Mesenchymal stem cell (in vitro differentiated cells and primary cell): ENCODE measurements at regions not wholly inside any gene's neighbourhood (a gene's known extent, or its start where the extent isn't known, plus 50 kb on each side); places are given as distances from the start of the nearest gene placed in this dataset.

ENCODE experiments used
- DNase-seq: peaks from one replicate; pipeline ENCODE4 v3.0.0-alpha.2; 2013
- H2AFZ ChIP-seq: one replicate; pipeline ENCODE4 v1.6.1; 2013; ENCODE audit warnings: low read depth, mild to moderate bottlenecking, control low read depth, inconsistent platforms, low read length, moderate library complexity
- H2AK5ac ChIP-seq: 2 replicates; pipeline ENCODE4 v1.6.1; 2013; ENCODE audit warnings: low read length, moderate library complexity, mild to moderate bottlenecking, inconsistent platforms; ENCODE audit not compliant: severe bottlenecking
- H2BK120ac ChIP-seq: one replicate; pipeline ENCODE4 v1.6.1; 2013; ENCODE audit warnings: low read depth, mild to moderate bottlenecking, inconsistent platforms, low read length, moderate library complexity
- H2BK12ac ChIP-seq, 2 experiments: one replicate each; pipeline ENCODE4 v1.6.1; 2013; ENCODE audit warnings: inconsistent platforms in 2 of 2, low read length in 2 of 2, mild to moderate bottlenecking in 2 of 2, moderate library complexity in 2 of 2, control low read depth in 1 of 2
- H2BK15ac ChIP-seq: one replicate; pipeline ENCODE4 v1.6.1; 2013; ENCODE audit warnings: mild to moderate bottlenecking, low read depth, inconsistent platforms; ENCODE audit not compliant: poor library complexity, severe bottlenecking
- H2BK5ac ChIP-seq: 2 replicates; pipeline ENCODE4 v1.6.1; 2013; ENCODE audit warnings: low read depth, mild to moderate bottlenecking, low read length, control low read depth, inconsistent platforms; ENCODE audit not compliant: poor library complexity, severe bottlenecking
- H3K14ac ChIP-seq, 2 experiments: one replicate each; pipeline ENCODE4 v1.6.1; 2013; ENCODE audit warnings: inconsistent platforms in 2 of 2, low read length in 2 of 2, control low read depth in 1 of 2, mild to moderate bottlenecking in 1 of 2, moderate library complexity in 1 of 2
- H3K18ac ChIP-seq, 2 experiments: one replicate each; pipeline ENCODE4 v1.6.1; 2013; ENCODE audit warnings: inconsistent platforms in 2 of 2, low read length in 2 of 2, control low read depth in 1 of 2, low read depth in 1 of 2, mild to moderate bottlenecking in 1 of 2
- H3K23ac ChIP-seq, 2 experiments: one replicate each; pipeline ENCODE4 v1.6.1; 2013; ENCODE audit warnings: inconsistent platforms in 2 of 2, low read length in 2 of 2, mild to moderate bottlenecking in 2 of 2, moderate library complexity in 2 of 2, control low read depth in 1 of 2
- H3K27ac ChIP-seq: 2 replicates; pipeline ENCODE4 v1.5.1; 2013; ENCODE audit warnings: mild to moderate bottlenecking, moderate library complexity, low read length, control low read depth, inconsistent platforms; ENCODE audit not compliant: poor library complexity, severe bottlenecking
- H3K27me3 ChIP-seq, 2 experiments: 2 replicates each; pipeline versions ENCODE4 v1.6.1 to v1.7.0; 2013; ENCODE audit warnings: low read length in 2 of 2, mild to moderate bottlenecking in 2 of 2, moderate library complexity in 2 of 2, control low read depth in 1 of 2, inconsistent platforms in 1 of 2; ENCODE audit not compliant: control insufficient read depth in 1 of 2, insufficient read depth in 1 of 2
- H3K36me3 ChIP-seq, 2 experiments: 2 replicates each; pipeline versions ENCODE4 v1.6.1 to v1.7.0; 2013; ENCODE audit warnings: low read length in 2 of 2, control low read depth in 1 of 2, inconsistent platforms in 1 of 2, low read depth in 1 of 2, mild to moderate bottlenecking in 1 of 2; ENCODE audit not compliant: insufficient read depth in 2 of 2, control insufficient read depth in 1 of 2
- H3K4ac ChIP-seq, 2 experiments: one replicate each; pipeline ENCODE4 v1.6.1; 2013; ENCODE audit warnings: inconsistent platforms in 2 of 2, low read length in 2 of 2, mild to moderate bottlenecking in 2 of 2, moderate library complexity in 2 of 2, control low read depth in 1 of 2, low read depth in 1 of 2
- H3K4me1 ChIP-seq: 2 replicates; pipeline ENCODE4 v1.6.1; 2013; ENCODE audit warnings: low read depth, low read length, control low read depth; ENCODE audit not compliant: control insufficient read depth, insufficient read depth
- H3K4me2 ChIP-seq: 2 replicates; pipeline ENCODE4 v1.6.1; 2013; ENCODE audit warnings: low read length, mild to moderate bottlenecking, inconsistent platforms; ENCODE audit not compliant: poor library complexity, severe bottlenecking
- H3K4me3 ChIP-seq, 2 experiments: 2 replicates each; pipeline versions ENCODE4 v1.5.1 to v1.7.0; 2013; ENCODE audit warnings: low read length in 2 of 2, mild to moderate bottlenecking in 2 of 2, control low read depth in 1 of 2, low read depth in 1 of 2; ENCODE audit not compliant: insufficient read depth in 1 of 2
- H3K79me1 ChIP-seq: replicated peaks from 2 replicates; pipeline ENCODE4 v1.6.1; 2013; ENCODE audit warnings: mild to moderate bottlenecking, control low read depth, low read length, inconsistent platforms; ENCODE audit not compliant: poor library complexity, severe bottlenecking
- H3K9ac ChIP-seq: 2 replicates; pipeline ENCODE4 v1.7.0; 2013; ENCODE audit warnings: mild to moderate bottlenecking, low read length, moderate library complexity
- H3K9me3 ChIP-seq: 2 replicates; pipeline ENCODE4 v1.7.0; 2013; ENCODE audit warnings: mild to moderate bottlenecking, low read length; ENCODE audit not compliant: control insufficient read depth
- H4K8ac ChIP-seq: one replicate; pipeline ENCODE4 v1.6.1; 2013; ENCODE audit warnings: inconsistent platforms, mild to moderate bottlenecking, low read length, moderate library complexity
- H4K91ac ChIP-seq: one replicate; pipeline ENCODE4 v1.6.1; 2013; ENCODE audit warnings: mild to moderate bottlenecking, low read length, inconsistent platforms
- WGBS: methylation state at CpG from one replicate; pipeline ENCODE4 v1.1.7; 2013; ENCODE audit warnings: mixed read lengths; 5-methylcytosine and 5-hydroxymethylcytosine counted together

DNA sequence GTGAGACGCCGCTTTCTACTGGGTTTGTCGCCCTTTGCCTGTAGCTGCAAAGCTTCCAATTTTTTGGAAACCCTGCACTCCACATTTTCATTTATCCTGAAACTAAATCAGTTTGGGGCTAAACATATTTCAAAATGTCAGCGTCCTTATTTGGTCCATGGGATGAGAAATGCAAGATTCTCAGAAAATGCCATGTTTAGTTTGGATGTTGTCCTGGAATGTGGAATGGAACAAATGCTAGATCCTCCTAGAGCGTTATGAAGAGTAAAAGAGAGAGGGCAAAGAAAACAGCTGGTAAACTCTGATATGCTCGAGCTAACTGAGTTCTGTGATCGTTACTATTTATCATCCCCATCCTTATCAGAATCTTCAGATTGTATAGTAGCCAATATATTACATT, 236.9 kb downstream of the KLF6 start:
- 97% methylated on average over 5 of the region's 7 CpGs for WGBS

DNA sequence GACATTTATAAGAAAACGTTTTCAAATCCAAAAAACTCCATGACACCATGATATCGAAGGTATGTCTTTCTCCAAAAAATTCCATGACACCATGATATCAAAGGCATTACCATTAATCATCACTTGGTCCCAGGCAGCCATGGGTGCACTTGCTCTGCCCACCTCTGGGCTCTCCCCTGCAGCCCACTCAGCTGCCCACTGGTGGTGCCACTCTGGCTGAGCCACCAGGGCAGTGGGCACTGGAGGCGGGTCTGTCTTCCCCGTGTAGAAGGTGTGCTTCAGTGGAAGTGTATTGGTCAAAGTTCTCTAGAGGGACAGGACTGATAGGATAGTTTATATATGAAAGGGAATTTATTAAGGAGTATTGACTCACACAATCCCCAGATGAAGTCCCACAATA, 240.4 kb downstream of the KLF6 start:
- Histone ChIP-seq H3K4me3 (no peak overlapping the region), H2BK15ac (no peak overlapping the region), H3K14ac (no peak overlapping the region), H4K91ac (no peak overlapping the region), H4K8ac (no peak overlapping the region), H3K27ac (no peak overlapping the region), H3K4me1 (peaks cover 10% of the 10 kb centered on the region), H3K79me1 (peaks cover 2% of the 10 kb centered on the region), H2BK12ac (no peak overlapping the region), H3K9ac (no peak overlapping the region), H2AK5ac (no peak overlapping the region), H2AFZ (no peak overlapping the region), H3K23ac (no peak overlapping the region), H3K18ac (no peak overlapping the region), H2BK5ac (no peak overlapping the region), H2BK120ac (no peak overlapping the region), H3K27me3 (no peaks in the 10 kb centered on the region), H3K9me3 (peaks cover 4% of the 10 kb centered on the region), H3K4ac (no peak overlapping the region), H3K4me2 (no peak overlapping the region), H3K36me3 (no peaks in the 10 kb centered on the region)
- no peak for DNase-seq
- WGBS: 92% methylated on average over 4 of the region's 4 CpGs

More for the DNA sequence above, 236.9 kb downstream of the KLF6 start:
- peak overlapping the region in 1 of 2 experiments; percentile 1 for H2BK12ac ChIP-seq
- no peaks in the 10 kb centered on the region for H3K79me1 ChIP-seq
- H3K9ac ChIP-seq: no peak overlapping the region
- no peak overlapping the region for H3K23ac ChIP-seq
- no peaks in the 10 kb centered on the region for H3K36me3 ChIP-seq
- H3K9me3 ChIP-seq: peaks cover 4% of the 10 kb centered on the region
- no peak overlapping the region for H3K4me3 ChIP-seq
- no peaks in the 10 kb centered on the region for H3K27me3 ChIP-seq
- H3K4me1 ChIP-seq: peaks cover 2% of the 10 kb centered on the region
- H4K91ac ChIP-seq: no peak overlapping the region
- no peak for DNase-seq
- no peak overlapping the region for H3K4ac ChIP-seq
- H2BK5ac ChIP-seq: no peak overlapping the region
- no peak overlapping the region for H4K8ac ChIP-seq
- H2BK15ac ChIP-seq: no peak overlapping the region
- no peak overlapping the region for H3K18ac ChIP-seq
- no peak overlapping the region for H2AFZ ChIP-seq
- no peak overlapping the region for H3K4me2 ChIP-seq
- no peak overlapping the region for H2BK120ac ChIP-seq
- H3K27ac ChIP-seq: no peak overlapping the region
- H3K14ac ChIP-seq: no peak overlapping the region
- H2AK5ac ChIP-seq: no peak overlapping the region

DNA sequence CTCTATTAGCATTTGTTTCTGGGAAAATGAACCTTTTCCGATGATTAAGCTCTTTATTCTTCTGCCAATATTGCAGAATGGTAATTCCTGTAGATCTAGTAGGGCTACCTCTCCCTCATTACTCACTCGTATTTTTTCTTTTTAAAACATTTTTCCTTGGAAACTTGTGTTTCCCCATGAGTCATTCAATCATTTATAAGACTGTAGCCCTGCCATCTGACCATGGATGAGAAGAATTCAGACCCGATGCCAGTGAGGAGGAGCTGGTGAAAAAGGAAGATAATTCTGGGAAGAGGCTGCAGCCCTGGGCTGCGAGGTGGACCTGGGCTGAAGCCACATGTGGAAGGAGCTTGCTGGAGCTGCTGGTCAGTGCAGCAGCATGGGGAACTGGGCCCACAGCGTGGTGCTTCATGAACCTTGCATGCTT, 242.8 kb downstream of the KLF6 start:
- no peak overlapping the region for H3K18ac ChIP-seq
- H2BK5ac ChIP-seq: no peak overlapping the region
- H3K23ac ChIP-seq: no peak overlapping the region
- H2AK5ac ChIP-seq: no peak overlapping the region
- H3K36me3 ChIP-seq: no peaks in the 10 kb centered on the region
- H3K4ac ChIP-seq: no peak overlapping the region
- no peak overlapping the region for H3K27ac ChIP-seq
- peak overlapping the region in 1 of 2 experiments; percentile 22 for H3K4me3 ChIP-seq
- peaks cover 22% of the 10 kb centered on the region for H3K4me1 ChIP-seq
- H4K8ac ChIP-seq: no peak overlapping the region
- peak; percentile 59 for DNase-seq
- peak overlapping the region in 1 of 2 experiments; percentile 23 for H2BK12ac ChIP-seq
- H2BK15ac ChIP-seq: no peak overlapping the region
- H3K9ac ChIP-seq: peak overlapping the region; percentile 72
- H3K4me2 ChIP-seq: no peak overlapping the region
- H3K27me3 ChIP-seq: no peaks in the 10 kb centered on the region
- WGBS: 86% methylated on average over 5 of the region's 5 CpGs
- peaks cover 2% of the 10 kb centered on the region for H3K79me1 ChIP-seq
- no peaks in the 10 kb centered on the region for H3K9me3 ChIP-seq
- no peak overlapping the region for H4K91ac ChIP-seq
- no peak overlapping the region for H3K14ac ChIP-seq
- H2BK120ac ChIP-seq: no peak overlapping the region
- no peak overlapping the region for H2AFZ ChIP-seq

- Histone ChIP-seq H3K23ac (no peak overlapping the region), H3K9ac (peak overlapping the region; percentile 28), H2AK5ac (peak overlapping the region; percentile 94), H2AFZ (no peak overlapping the region), H3K14ac (peak overlapping the region in 1 of 2 experiments; percentile 26), H4K91ac (peak overlapping the region; percentile 76), H3K36me3 (no peaks in the 10 kb centered on the region), H3K4ac (peak overlapping the region; percentile 52 to 70), H4K8ac (peak overlapping the region; percentile 76), H2BK12ac (peak overlapping the region; percentile 80 to 86), H3K27ac (peak overlapping the region; percentile 93), H3K4me1 (peaks cover 25% of the 10 kb centered on the region), H3K9me3 (no peaks in the 10 kb centered on the region), H2BK120ac (no peak overlapping the region), H3K27me3 (no peaks in the 10 kb centered on the region), H2BK15ac (peak overlapping the region; percentile 44), H3K18ac (peak overlapping the region; percentile 38 to 89), H3K79me1 (peaks cover 2% of the 10 kb centered on the region), H2BK5ac (peak overlapping the region; percentile 70), H3K4me3 (no peak overlapping the region), H3K4me2 (no peak overlapping the region)
- 95% methylated on average over 18 of the region's 20 CpGs for WGBS
- no peak for DNase-seq
These were observed 245.2 kb downstream of the KLF6 start for GRCh38 chr10:3539696-3540383.
